ENCODE measurements at regions not wholly inside any gene's neighbourhood (a gene's known extent, or its start where the extent isn't known, plus 50 kb on each side); places are given as distances from the start of the nearest gene placed in this dataset.

DNA sequence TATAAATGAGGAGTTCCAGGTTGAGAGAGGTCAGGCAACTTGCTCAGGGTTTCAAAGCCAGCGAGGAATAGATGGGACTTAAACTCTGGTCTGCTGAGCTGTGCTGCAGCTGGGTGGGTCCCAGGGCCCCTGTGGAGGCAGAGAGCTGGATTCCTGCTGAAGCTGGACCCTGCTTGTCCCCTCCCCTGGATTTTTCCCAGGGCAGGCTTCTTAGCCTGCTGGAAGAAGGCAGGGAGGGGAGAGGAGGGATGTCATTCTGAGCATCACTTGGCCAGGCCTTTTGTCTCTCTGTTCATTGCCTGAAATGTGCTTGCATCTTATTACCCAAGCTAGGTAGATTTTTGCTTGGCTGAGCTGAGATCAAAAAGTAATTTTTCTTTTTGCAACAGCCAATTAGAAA lies 133.7 kb downstream of the DHX35 start:
- Mint-ChIP-seq H3K27ac (no peak overlapping the region), H3K36me3 (no peaks in the 10 kb centered on the region), H3K27me3 (peaks cover 21% of the 10 kb centered on the region), H3K4me1 (no peaks in the 10 kb centered on the region), H3K9me3 (peaks cover 0 to 7% (median 0%) of the 10 kb centered on the region in 7 donors), H3K4me3 (no peak overlapping the region)
- no peaks in the 10 kb centered on the region for H3K4me1 ChIP-seq (ENCODE audit: control insufficient read depth, insufficient read depth, low read length, poor library complexity, severe bottlenecking)
- peaks cover 2% of the 10 kb centered on the region for H3K27me3 ChIP-seq (ENCODE audit: control insufficient read depth, insufficient read depth, low read length)
- H3K36me3 ChIP-seq (ENCODE audit: control insufficient read depth, insufficient read depth, low read length), result no peaks in the 10 kb centered on the region
- no peaks in the 10 kb centered on the region for H3K9me3 ChIP-seq (ENCODE audit: control insufficient read depth in 2 of 2, low read length in 2 of 2)
- ATAC-seq (ENCODE audit: low read depth in 2 of 2), result no peak
- H3K4me3 ChIP-seq (ENCODE audit: low read depth, low read length), result no peak overlapping the region
- no peak for DNase-seq
- no peak overlapping the region for H3K27ac ChIP-seq (ENCODE audit: insufficient read depth, low read length, poor library complexity, severe bottlenecking)

DNA sequence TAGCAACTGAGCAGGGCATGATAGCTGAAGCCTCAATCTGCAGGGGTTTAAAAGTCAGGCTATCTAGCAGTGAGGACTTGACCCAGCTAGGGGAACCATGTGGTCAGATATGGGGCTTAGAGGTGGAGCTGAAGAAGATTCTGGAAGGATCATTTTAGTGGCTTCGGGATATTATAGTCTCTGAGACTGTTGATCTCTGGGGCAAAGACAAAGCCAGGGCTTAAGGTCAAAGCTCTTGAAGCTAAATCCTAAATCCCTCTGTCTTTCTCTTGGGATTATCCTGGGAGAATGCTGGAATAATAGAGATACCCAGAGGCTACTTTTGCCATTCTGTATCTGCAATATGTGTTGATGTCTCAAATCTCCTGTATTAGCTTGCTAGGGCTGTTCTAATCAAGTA lies 132.2 kb downstream of the DHX35 start:
- H3K27me3 Mint-ChIP-seq, result peaks cover 14% of the 10 kb centered on the region

DNA sequence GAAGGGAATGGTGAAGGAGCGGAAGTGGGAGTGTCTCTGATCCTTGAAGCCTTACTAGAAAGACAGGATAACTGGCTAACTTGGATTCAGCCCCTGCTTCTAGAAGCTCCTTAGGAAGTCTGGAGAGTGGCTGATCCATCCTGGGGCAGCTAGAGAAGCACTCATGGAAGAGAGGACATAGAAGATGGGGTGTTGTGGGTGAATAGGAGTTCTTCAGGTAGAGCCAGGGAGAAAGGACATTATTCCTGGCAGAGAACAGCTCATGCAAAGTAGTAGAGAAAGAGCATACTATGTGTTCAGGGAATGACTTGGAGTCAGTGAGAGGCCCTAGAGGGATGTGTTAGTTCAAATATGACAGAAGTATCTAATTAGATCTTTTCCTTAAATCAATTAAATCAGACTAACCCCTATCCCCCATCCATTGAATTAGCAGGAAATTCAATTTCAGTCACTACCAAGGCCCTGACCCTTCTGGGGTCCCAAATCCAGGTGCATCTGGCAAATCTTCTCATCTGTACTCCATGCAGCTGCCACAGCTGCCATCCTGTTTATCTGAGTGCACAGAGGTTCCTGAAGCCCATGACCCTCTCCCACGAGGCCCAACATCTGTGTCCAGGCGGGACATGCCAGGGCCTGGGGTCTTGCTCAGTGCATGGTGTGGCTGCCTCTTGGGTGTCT lies 130.7 kb downstream of the DHX35 start:
- H3K4me1 ChIP-seq (ENCODE audit: control insufficient read depth, insufficient read depth, low read length, poor library complexity, severe bottlenecking), result no peaks in the 10 kb centered on the region
- H3K27ac ChIP-seq (ENCODE audit: insufficient read depth, low read length, poor library complexity, severe bottlenecking), result no peak overlapping the region
- H3K36me3 ChIP-seq (ENCODE audit: control insufficient read depth, insufficient read depth, low read length), result no peaks in the 10 kb centered on the region
- H3K27me3 ChIP-seq (ENCODE audit: control insufficient read depth, insufficient read depth, low read length), result no peaks in the 10 kb centered on the region
- Mint-ChIP-seq H3K4me3 (no peak overlapping the region), H3K9me3 (peaks cover 0 to 7% (median 0%) of the 10 kb centered on the region in 7 donors), H3K4me1 (peaks cover 0 to 2% (median 0%) of the 10 kb centered on the region in 4 donors), H3K27ac (peak overlapping the region in 1 of 3 donors; percentile 57), H3K36me3 (no peaks in the 10 kb centered on the region), H3K27me3 (peaks cover 14% of the 10 kb centered on the region)
- no peak for DNase-seq
- no peak for ATAC-seq (ENCODE audit: low read depth in 2 of 2)
- H3K9me3 ChIP-seq (ENCODE audit: control insufficient read depth in 2 of 2, low read length in 2 of 2), result no peaks in the 10 kb centered on the region
- H3K4me3 ChIP-seq (ENCODE audit: low read depth, low read length), result no peak overlapping the region

More for the DNA sequence above, 132.2 kb downstream of the DHX35 start:
- H3K9me3 Mint-ChIP-seq, result peaks cover 0 to 7% (median 0%) of the 10 kb centered on the region in 7 donors
- Histone ChIP-seq H3K36me3 (ENCODE audit: control insufficient read depth, insufficient read depth, low read length) (no peaks in the 10 kb centered on the region), H3K9me3 (ENCODE audit: control insufficient read depth in 2 of 2, low read length in 2 of 2) (no peaks in the 10 kb centered on the region), H3K27me3 (ENCODE audit: control insufficient read depth, insufficient read depth, low read length) (no peaks in the 10 kb centered on the region), H3K4me3 (ENCODE audit: low read depth, low read length) (no peak overlapping the region), H3K27ac (ENCODE audit: insufficient read depth, low read length, poor library complexity, severe bottlenecking) (no peak overlapping the region), H3K4me1 (ENCODE audit: control insufficient read depth, insufficient read depth, low read length, poor library complexity, severe bottlenecking) (no peaks in the 10 kb centered on the region)
- H3K4me1 Mint-ChIP-seq, result no peaks in the 10 kb centered on the region
- DNase-seq, result no peak
- no peak for ATAC-seq (ENCODE audit: low read depth in 2 of 2)
- H3K4me3 Mint-ChIP-seq, result no peak overlapping the region
- no peak overlapping the region for H3K27ac Mint-ChIP-seq
- no peaks in the 10 kb centered on the region for H3K36me3 Mint-ChIP-seq

DNA sequence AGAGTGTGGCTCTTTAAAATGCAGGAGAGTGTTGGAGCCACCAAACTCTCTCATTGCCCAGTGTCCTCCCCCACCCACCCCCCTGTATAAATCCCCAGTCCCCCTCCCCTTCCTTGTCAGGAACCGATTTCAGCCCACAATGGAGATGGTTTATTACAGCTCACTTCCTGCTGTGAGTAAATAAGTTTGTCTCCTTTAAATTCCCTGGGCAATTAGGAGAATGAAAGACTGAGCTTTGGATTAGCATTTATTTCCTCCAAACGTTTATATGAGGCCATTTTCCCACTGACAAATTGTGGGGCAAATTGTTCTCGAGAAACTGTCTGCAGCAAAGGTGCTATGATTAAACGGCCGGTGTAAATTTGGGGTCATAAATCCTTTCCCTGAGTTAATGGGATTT lies 128.8 kb downstream of the DHX35 start:
- no peak for DNase-seq
- no peaks in the 10 kb centered on the region for H3K4me1 ChIP-seq (ENCODE audit: control insufficient read depth, insufficient read depth, low read length, poor library complexity, severe bottlenecking)
- no peak for ATAC-seq (ENCODE audit: low read depth in 2 of 2)
- Mint-ChIP-seq H3K27ac (no peak overlapping the region), H3K4me3 (no peak overlapping the region), H3K36me3 (no peaks in the 10 kb centered on the region), H3K9me3 (peaks cover 0 to 3% (median 0%) of the 10 kb centered on the region in 7 donors), H3K4me1 (peaks cover 0 to 2% (median 0%) of the 10 kb centered on the region in 4 donors), H3K27me3 (peaks cover 14% of the 10 kb centered on the region)
- no peak overlapping the region for H3K4me3 ChIP-seq (ENCODE audit: low read depth, low read length)
- no peaks in the 10 kb centered on the region for H3K36me3 ChIP-seq (ENCODE audit: control insufficient read depth, insufficient read depth, low read length)
- H3K27me3 ChIP-seq (ENCODE audit: control insufficient read depth, insufficient read depth, low read length), result no peaks in the 10 kb centered on the region
- H3K9me3 ChIP-seq (ENCODE audit: control insufficient read depth in 2 of 2, low read length in 2 of 2), result no peaks in the 10 kb centered on the region
- H3K27ac ChIP-seq (ENCODE audit: insufficient read depth, low read length, poor library complexity, severe bottlenecking), result no peak overlapping the region

DNA sequence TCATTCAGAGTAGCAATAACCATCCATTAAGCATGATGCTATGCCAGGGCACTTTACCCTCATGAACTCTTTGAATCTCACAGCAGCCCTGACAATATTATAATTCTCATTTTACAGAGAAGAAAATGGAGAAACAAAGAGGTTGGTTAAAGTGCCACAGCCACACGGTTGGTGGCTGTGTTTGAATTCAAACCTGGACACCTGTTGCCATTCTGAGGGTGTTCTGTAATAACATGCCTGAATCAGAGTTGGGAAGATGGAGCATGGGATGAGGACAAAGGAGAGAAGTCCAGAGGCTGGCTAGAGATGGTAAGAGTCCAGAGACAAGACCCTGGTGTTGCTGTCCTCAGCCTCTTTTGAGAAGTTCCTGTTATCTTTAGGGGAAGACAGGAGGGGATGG lies 127.7 kb downstream of the DHX35 start:
- Mint-ChIP-seq H3K36me3 (no peaks in the 10 kb centered on the region), H3K27ac (peak overlapping the region in 1 of 3 donors; percentile 84), H3K4me1 (peaks cover 0 to 2% (median 0%) of the 10 kb centered on the region in 4 donors), H3K9me3 (peaks cover 0 to 3% (median 0%) of the 10 kb centered on the region in 7 donors), H3K27me3 (peaks cover 23% of the 10 kb centered on the region), H3K4me3 (no peak overlapping the region)
- H3K9me3 ChIP-seq (ENCODE audit: control insufficient read depth in 2 of 2, low read length in 2 of 2), result no peaks in the 10 kb centered on the region
- DNase-seq (no peak), ATAC-seq (ENCODE audit: low read depth in 2 of 2) (no peak)
- H3K27ac ChIP-seq (ENCODE audit: insufficient read depth, low read length, poor library complexity, severe bottlenecking), result no peak overlapping the region
- H3K27me3 ChIP-seq (ENCODE audit: control insufficient read depth, insufficient read depth, low read length), result no peaks in the 10 kb centered on the region
- H3K36me3 ChIP-seq (ENCODE audit: control insufficient read depth, insufficient read depth, low read length), result no peaks in the 10 kb centered on the region
- no peaks in the 10 kb centered on the region for H3K4me1 ChIP-seq (ENCODE audit: control insufficient read depth, insufficient read depth, low read length, poor library complexity, severe bottlenecking)
- no peak overlapping the region for H3K4me3 ChIP-seq (ENCODE audit: low read depth, low read length)

Measured in CD4-positive, CD25-positive, alpha-beta regulatory T cell (primary cell).